ENCODE measurements at regions not wholly inside any gene's neighbourhood (a gene's known extent, or its start where the extent isn't known, plus 50 kb on each side); places are given as distances from the start of the nearest gene placed in this dataset.

- DNase-seq, result no peak
These were observed 58.7 kb downstream of the OTOL1 start for GRCh38 chr3:161555320-161555719.

- DNase-seq, result no peak
These were observed 59.9 kb downstream of the OTOL1 start for GRCh38 chr3:161556533-161556932.

GRCh38 chr3:161556941-161557340 is 60.3 kb downstream of the OTOL1 start:
- no peak for DNase-seq

GRCh38 chr3:161557445-161558150 is 61.0 kb downstream of the OTOL1 start:
- no peak for DNase-seq

- no peak for DNase-seq
These were observed 61.6 kb downstream of the OTOL1 start for GRCh38 chr3:161558236-161558635.

- DNase-seq, result peak; percentile 39
These were observed 62.8 kb downstream of the OTOL1 start for GRCh38 chr3:161559177-161559998.

- peak; percentile 57 for DNase-seq
These were observed 63.5 kb downstream of the OTOL1 start for GRCh38 chr3:161560008-161560637.

- DNase-seq, result peak; percentile 79
These were observed 71.2 kb downstream of the OTOL1 start for GRCh38 chr3:161567577-161568361.

GRCh38 chr3:161568671-161569070 is 72.1 kb downstream of the OTOL1 start:
- DNase-seq, result no peak

GRCh38 chr3:161571951-161572350 is 75.3 kb downstream of the OTOL1 start:
- DNase-seq, result no peak

GRCh38 chr3:161573136-161573535 is 76.5 kb downstream of the OTOL1 start:
- DNase-seq, result no peak

- DNase-seq, result no peak
These were observed 79.3 kb downstream of the OTOL1 start for GRCh38 chr3:161575901-161576300.

- no peak for DNase-seq
These were observed 79.7 kb downstream of the OTOL1 start for GRCh38 chr3:161576311-161576710.

GRCh38 chr3:161576714-161577510 is 80.3 kb downstream of the OTOL1 start:
- DNase-seq, result no peak

- no peak for DNase-seq
These were observed 81.1 kb downstream of the OTOL1 start for GRCh38 chr3:161577662-161578061.

- no peak for DNase-seq
These were observed 83.0 kb downstream of the OTOL1 start for GRCh38 chr3:161579395-161580126.

- no peak for DNase-seq
These were observed 89.3 kb downstream of the OTOL1 start for GRCh38 chr3:161585922-161586321.

- no peak for DNase-seq
These were observed 90.1 kb downstream of the OTOL1 start for GRCh38 chr3:161586556-161587235.

- no peak for DNase-seq
These were observed 102.0 kb downstream of the OTOL1 start for GRCh38 chr3:161598639-161599038.

- DNase-seq, result no peak
These were observed 103.1 kb downstream of the OTOL1 start for GRCh38 chr3:161599697-161600096.

GRCh38 chr3:161600173-161600572 is 103.6 kb downstream of the OTOL1 start:
- DNase-seq, result no peak

All from fibroblast of skin of scalp (primary cell).